ENCODE measurements at regions not wholly inside any gene's neighbourhood (a gene's known extent, or its start where the extent isn't known, plus 50 kb on each side); places are given as distances from the start of the nearest gene placed in this dataset.

GRCh38 chr5:102595332-102595731 is 96.5 kb upstream of the SLCO6A1 start:
- Mint-ChIP-seq H3K27me3 (no peaks in the 10 kb centered on the region), H3K36me3 (peaks cover 0 to 1% of the 10 kb centered on the region in 2 donors), H3K4me1 (peaks cover 6 to 19% of the 10 kb centered on the region in 2 donors), H3K9me3 (peaks cover 0 to 4% of the 10 kb centered on the region in 2 donors), H3K4me3 (no peak overlapping the region), H3K27ac (no peak overlapping the region)
- no peak for ATAC-seq (replicated peaks)
- DNase-seq, result no peak

- Mint-ChIP-seq H3K27ac (no peak overlapping the region), H3K4me1 (peaks cover 6 to 19% of the 10 kb centered on the region in 2 donors), H3K9me3 (peaks cover 0 to 4% of the 10 kb centered on the region in 2 donors), H3K4me3 (peak overlapping the region in 1 of 2 donors; percentile 16), H3K27me3 (no peaks in the 10 kb centered on the region), H3K36me3 (peaks cover 0 to 1% of the 10 kb centered on the region in 2 donors)
- no peak for DNase-seq
- peak; percentile 85 to 86 for ATAC-seq (replicated peaks)
Measured at GRCh38 chr5:102596113-102596512, 97.3 kb upstream of the SLCO6A1 start.

GRCh38 chr5:102596951-102597350 is 98.2 kb upstream of the SLCO6A1 start:
- DNase-seq, result no peak
- H3K9me3 Mint-ChIP-seq, result peaks cover 0 to 4% of the 10 kb centered on the region in 2 donors
- H3K4me3 Mint-ChIP-seq, result no peak overlapping the region
- H3K4me1 Mint-ChIP-seq, result peaks cover 6 to 19% of the 10 kb centered on the region in 2 donors
- peaks cover 0 to 1% of the 10 kb centered on the region in 2 donors for H3K36me3 Mint-ChIP-seq
- H3K27me3 Mint-ChIP-seq, result no peaks in the 10 kb centered on the region
- H3K27ac Mint-ChIP-seq, result no peak overlapping the region
- no peak for ATAC-seq (replicated peaks)

GRCh38 chr5:102599289-102599688 is 100.5 kb upstream of the SLCO6A1 start:
- H3K4me3 Mint-ChIP-seq, result no peak overlapping the region
- peaks cover 0 to 3% of the 10 kb centered on the region in 2 donors for H3K9me3 Mint-ChIP-seq
- H3K36me3 Mint-ChIP-seq, result no peaks in the 10 kb centered on the region
- peak overlapping the region; percentile 22 for H3K27ac Mint-ChIP-seq
- peaks cover 0 to 3% of the 10 kb centered on the region in 2 donors for H3K27me3 Mint-ChIP-seq
- H3K4me1 Mint-ChIP-seq, result peaks cover 6 to 19% of the 10 kb centered on the region in 2 donors
- DNase-seq, result no peak
- ATAC-seq (replicated peaks), result no peak

- Mint-ChIP-seq H3K27ac (no peak overlapping the region), H3K4me3 (no peak overlapping the region), H3K27me3 (peaks cover 0 to 3% of the 10 kb centered on the region in 2 donors), H3K4me1 (peaks cover 4 to 12% of the 10 kb centered on the region in 2 donors), H3K9me3 (peaks cover 0 to 3% of the 10 kb centered on the region in 2 donors), H3K36me3 (no peaks in the 10 kb centered on the region)
- DNase-seq (no peak), ATAC-seq (replicated peaks) (no peak)
Measured at GRCh38 chr5:102600964-102601363, 102.2 kb upstream of the SLCO6A1 start.

GRCh38 chr5:102603670-102604069 is 104.9 kb upstream of the SLCO6A1 start:
- Mint-ChIP-seq H3K27ac (no peak overlapping the region), H3K4me3 (no peak overlapping the region), H3K27me3 (peaks cover 0 to 3% of the 10 kb centered on the region in 2 donors), H3K9me3 (peaks cover 0 to 3% of the 10 kb centered on the region in 2 donors), H3K36me3 (no peaks in the 10 kb centered on the region), H3K4me1 (no peaks in the 10 kb centered on the region)
- ATAC-seq (replicated peaks), result no peak
- DNase-seq, result no peak

GRCh38 chr5:102608414-102608813 is 109.6 kb upstream of the SLCO6A1 start:
- Mint-ChIP-seq H3K36me3 (no peaks in the 10 kb centered on the region), H3K4me3 (no peak overlapping the region), H3K27me3 (no peaks in the 10 kb centered on the region), H3K4me1 (no peaks in the 10 kb centered on the region), H3K9me3 (no peaks in the 10 kb centered on the region), H3K27ac (no peak overlapping the region)
- ATAC-seq (replicated peaks) (no peak), DNase-seq (no peak)

- Mint-ChIP-seq H3K9me3 (no peaks in the 10 kb centered on the region), H3K27me3 (no peaks in the 10 kb centered on the region), H3K27ac (no peak overlapping the region), H3K4me3 (no peak overlapping the region), H3K4me1 (no peaks in the 10 kb centered on the region), H3K36me3 (no peaks in the 10 kb centered on the region)
- DNase-seq, result no peak
- ATAC-seq (replicated peaks), result no peak
Measured at GRCh38 chr5:102611312-102611711, 112.5 kb upstream of the SLCO6A1 start.

GRCh38 chr5:102613661-102614060 is 114.9 kb upstream of the SLCO6A1 start:
- Mint-ChIP-seq H3K36me3 (no peaks in the 10 kb centered on the region), H3K4me3 (no peak overlapping the region), H3K4me1 (no peaks in the 10 kb centered on the region), H3K27me3 (no peaks in the 10 kb centered on the region), H3K27ac (no peak overlapping the region), H3K9me3 (no peaks in the 10 kb centered on the region)
- DNase-seq, result no peak
- ATAC-seq (replicated peaks), result no peak

- ATAC-seq (replicated peaks), result no peak
- Mint-ChIP-seq H3K27me3 (no peaks in the 10 kb centered on the region), H3K36me3 (no peaks in the 10 kb centered on the region), H3K9me3 (peaks cover 2 to 3% of the 10 kb centered on the region in 2 donors), H3K4me3 (no peak overlapping the region), H3K27ac (no peak overlapping the region), H3K4me1 (no peaks in the 10 kb centered on the region)
- DNase-seq, result no peak
Measured at GRCh38 chr5:102617191-102618187, 118.7 kb upstream of the SLCO6A1 start.

GRCh38 chr5:102622262-102622661 is 123.5 kb upstream of the SLCO6A1 start:
- no peaks in the 10 kb centered on the region for H3K27me3 Mint-ChIP-seq
- peaks cover 0 to 5% of the 10 kb centered on the region in 2 donors for H3K4me1 Mint-ChIP-seq
- DNase-seq, result no peak
- peak; percentile 92 to 93 for ATAC-seq (replicated peaks)
- H3K36me3 Mint-ChIP-seq, result no peaks in the 10 kb centered on the region
- H3K9me3 Mint-ChIP-seq, result peaks cover 3 to 5% of the 10 kb centered on the region in 2 donors
- H3K4me3 Mint-ChIP-seq, result no peak overlapping the region
- H3K27ac Mint-ChIP-seq, result no peak overlapping the region

GRCh38 chr5:102623329-102624065 is 124.7 kb upstream of the SLCO6A1 start:
- H3K36me3 Mint-ChIP-seq, result no peaks in the 10 kb centered on the region
- DNase-seq (no peak), ATAC-seq (replicated peaks) (no peak)
- H3K9me3 Mint-ChIP-seq, result peaks cover 3 to 5% of the 10 kb centered on the region in 2 donors
- H3K27ac Mint-ChIP-seq, result no peak overlapping the region
- no peaks in the 10 kb centered on the region for H3K27me3 Mint-ChIP-seq
- H3K4me3 Mint-ChIP-seq, result no peak overlapping the region
- peaks cover under 1 to 7% of the 10 kb centered on the region in 2 donors for H3K4me1 Mint-ChIP-seq

GRCh38 chr5:102624405-102624804 is 125.6 kb upstream of the SLCO6A1 start:
- Mint-ChIP-seq H3K9me3 (peaks cover 3 to 5% of the 10 kb centered on the region in 2 donors), H3K27me3 (no peaks in the 10 kb centered on the region), H3K27ac (peak overlapping the region; percentile 37), H3K4me3 (no peak overlapping the region), H3K36me3 (no peaks in the 10 kb centered on the region), H3K4me1 (peaks cover 3 to 11% of the 10 kb centered on the region in 2 donors)
- ATAC-seq (replicated peaks) (no peak), DNase-seq (no peak)

GRCh38 chr5:102625468-102625867 is 126.7 kb upstream of the SLCO6A1 start:
- Mint-ChIP-seq H3K36me3 (no peaks in the 10 kb centered on the region), H3K27me3 (no peaks in the 10 kb centered on the region), H3K9me3 (peaks cover 3 to 5% of the 10 kb centered on the region in 2 donors), H3K4me3 (no peak overlapping the region), H3K4me1 (peaks cover 3 to 11% of the 10 kb centered on the region in 2 donors), H3K27ac (no peak overlapping the region)
- no peak for DNase-seq
- ATAC-seq (replicated peaks), result no peak

Measured in stimulated activated naive B cell treated with anti-CD40 and anti-IgM and Interleukin-4, amounts not matched to agents 10 μg/mL and 1 μg/mL and 100 μg/mL, for 72 hours (primary cell).